CD4-positive, alpha-beta T cell (primary cell): ENCODE measurements at regions not wholly inside any gene's neighbourhood (a gene's known extent, or its start where the extent isn't known, plus 50 kb on each side); places are given as distances from the start of the nearest gene placed in this dataset.
"Not testable (repeated sequence)": the region's sequence is repeated elsewhere in the genome, so short reads cannot be mapped to it uniquely, and the experiment has no call there.

Source experiments
- ATAC-seq: fragments of 200-7000 bp; cut with Tn5 transposase; one replicate; pipeline ENCODE4 v1.10.0; 2022; ENCODE audit warnings: mild to moderate bottlenecking; ENCODE audit not compliant: poor library complexity
- CTCF ChIA-PET: fragments of 350-600 bp; sonication (Branson Sonifier 250); formaldehyde crosslinking; loops from one replicate; lab custom pipeline; 2021; ENCODE audit warnings: antibody characterized with exemption, inconsistent platforms; lab: Charles Lee
- POLR2A ChIA-PET: fragments of 350-600 bp; sonication (Branson Sonifier 250); formaldehyde crosslinking; loops from one replicate; lab custom pipeline; 2021; ENCODE audit warnings: antibody characterized with exemption, inconsistent platforms; lab: Charles Lee
- DNase-seq, 14 experiments: peaks; one replicate each; pipeline ENCODE4 v3.0.0-alpha.2; 2013 to 2020; ENCODE audit warnings: mixed read lengths in 2 of 14
- H3K27ac ChIP-seq, 2 donors: one replicate each; pipeline versions ENCODE4 v1.5.1 to v1.7.0; 2013; ENCODE audit warnings: low read length in 2 of 2, low read depth in 1 of 2, mild to moderate bottlenecking in 1 of 2
- H3K27me3 ChIP-seq, 2 experiments: 1 replicate in 1 of 2; 2 replicates in 1 of 2; pipeline versions ENCODE4 v1.6.1 to v1.7.0; 2013; ENCODE audit warnings: low read length in 2 of 2, control low read depth in 1 of 2, mild to moderate bottlenecking in 1 of 2, moderate library complexity in 1 of 2; ENCODE audit not compliant: insufficient read depth in 2 of 2, control insufficient read depth in 1 of 2
- H3K36me3 ChIP-seq: one replicate; pipeline ENCODE4 v1.6.1; 2013; ENCODE audit warnings: low read length, control low read depth; ENCODE audit not compliant: insufficient read depth
- H3K4me1 ChIP-seq: one replicate; pipeline ENCODE4 v1.6.1; 2013; ENCODE audit warnings: low read length, control low read depth; ENCODE audit not compliant: insufficient read depth
- H3K4me3 ChIP-seq: one replicate; pipeline ENCODE4 v1.5.1; 2013; ENCODE audit warnings: mild to moderate bottlenecking, low read length, moderate library complexity
- H3K9me3 ChIP-seq, 2 experiments: 1 replicate in 1 of 2; 2 replicates in 1 of 2; pipeline versions ENCODE4 v1.6.1 to v1.7.0; 2013; ENCODE audit warnings: low read length in 2 of 2, mild to moderate bottlenecking in 2 of 2, control low read depth in 1 of 2, moderate library complexity in 1 of 2; ENCODE audit not compliant: control insufficient read depth in 1 of 2, insufficient read depth in 1 of 2
- H3K27ac Mint-ChIP-seq: one replicate; pipeline ENCODE4 v1.8.0; 2020; ENCODE audit warnings: mixed read lengths
- H3K27me3 Mint-ChIP-seq: one replicate; pipeline ENCODE4 v1.8.0; 2021; ENCODE audit warnings: mixed read lengths
- H3K36me3 Mint-ChIP-seq: one replicate; pipeline ENCODE4 v1.8.0; 2021; ENCODE audit warnings: low read depth, mixed read lengths
- H3K4me1 Mint-ChIP-seq: one replicate; pipeline ENCODE4 v1.8.0; 2021; ENCODE audit warnings: low read depth, mixed read lengths
- H3K4me3 Mint-ChIP-seq: one replicate; pipeline ENCODE4 v1.8.0; 2020; ENCODE audit warnings: mild to moderate bottlenecking, mixed read lengths
- H3K9me3 Mint-ChIP-seq: one replicate; pipeline ENCODE4 v1.8.0; 2020; ENCODE audit warnings: mixed read lengths
- CTCF ChIP-seq: fragments of 200-600 bp; IDR thresholded peaks from one replicate; pipeline ENCODE4 v1.8.0; 2022; ENCODE audit warnings: antibody characterized with exemption, mild to moderate bottlenecking
- intact Hi-C, 2 experiments: fragments of 100-400 bp; cut with DNase I in 1 of 2; cut with micrococcal nuclease in 1 of 2; formaldehyde crosslinking; loops; one replicate each; pipeline versions ENCODE4 v1.15.1 to v1.9.0; 2023 to 2025; cut with DNase I, micrococcal nuclease

GRCh38 chr2:238775591-238775990, 72.3 kb upstream of the TWIST2 start:
- intact Hi-C loops, result no loop called here
- peaks cover 28% of the 10 kb centered on the region for H3K27me3 Mint-ChIP-seq
- peaks cover 0 to 13% of the 10 kb centered on the region in 2 experiments for H3K27me3 ChIP-seq
- no peak overlapping the region for H3K27ac Mint-ChIP-seq
- no peak for TF ChIP-seq CTCF
- no peak overlapping the region for H3K4me3 Mint-ChIP-seq
- no peaks in the 10 kb centered on the region for H3K36me3 ChIP-seq
- no peak overlapping the region for H3K27ac ChIP-seq
- no peak overlapping the region for H3K4me3 ChIP-seq
- POLR2A ChIA-PET, result no interaction called here
- peaks cover 0 to 14% of the 10 kb centered on the region in 2 experiments for H3K9me3 ChIP-seq
- H3K4me1 ChIP-seq, result no peaks in the 10 kb centered on the region
- no peaks in the 10 kb centered on the region for H3K36me3 Mint-ChIP-seq
- no peaks in the 10 kb centered on the region for H3K4me1 Mint-ChIP-seq
- ATAC-seq (no peak), DNase-seq (no peak)
- CTCF ChIA-PET, result no interaction called here
- no peaks in the 10 kb centered on the region for H3K9me3 Mint-ChIP-seq

- ATAC-seq (no peak), DNase-seq (no peak)
- Mint-ChIP-seq H3K9me3 (no peaks in the 10 kb centered on the region), H3K27me3 (peaks cover 31% of the 10 kb centered on the region), H3K4me3 (no peak overlapping the region), H3K4me1 (no peaks in the 10 kb centered on the region), H3K36me3 (no peaks in the 10 kb centered on the region), H3K27ac (no peak overlapping the region)
- no peak for TF ChIP-seq CTCF
- POLR2A ChIA-PET, result no interaction called here
- Histone ChIP-seq H3K27ac (no peak overlapping the region), H3K4me3 (no peak overlapping the region), H3K36me3 (no peaks in the 10 kb centered on the region), H3K9me3 (peaks cover 0 to 14% of the 10 kb centered on the region in 2 experiments), H3K27me3 (peaks cover 0 to 13% of the 10 kb centered on the region in 2 experiments), H3K4me1 (no peaks in the 10 kb centered on the region)
- intact Hi-C loops, result no loop called here
- CTCF ChIA-PET, result no interaction called here
Measured at GRCh38 chr2:238776003-238776760, 71.7 kb upstream of the TWIST2 start.

GRCh38 chr2:238776761-238777046, 71.2 kb upstream of the TWIST2 start:
- H3K4me1 Mint-ChIP-seq, intact Hi-C loops, H3K4me1 ChIP-seq, H3K27ac Mint-ChIP-seq, H3K27me3 ChIP-seq, H3K9me3 Mint-ChIP-seq, ATAC-seq, DNase-seq, H3K36me3 Mint-ChIP-seq, POLR2A ChIA-PET, H3K4me3 Mint-ChIP-seq, H3K27ac ChIP-seq, H3K36me3 ChIP-seq, H3K4me3 ChIP-seq, CTCF ChIA-PET: not testable (repeated sequence)
- H3K9me3 ChIP-seq, result peaks cover 0 to 16% of the 10 kb centered on the region in 2 experiments
- H3K27me3 Mint-ChIP-seq, result peaks cover 30% of the 10 kb centered on the region
